SW 1271 (cell line): ENCODE measurements at regions not wholly inside any gene's neighbourhood (a gene's known extent, or its start where the extent isn't known, plus 50 kb on each side); places are given as distances from the start of the nearest gene placed in this dataset.

ENCODE experiments used
- DNase-seq, 2 experiments: peaks; one replicate each; lab custom pipeline; 2025; lab: John Stamatoyannopoulos, UW

DNA sequence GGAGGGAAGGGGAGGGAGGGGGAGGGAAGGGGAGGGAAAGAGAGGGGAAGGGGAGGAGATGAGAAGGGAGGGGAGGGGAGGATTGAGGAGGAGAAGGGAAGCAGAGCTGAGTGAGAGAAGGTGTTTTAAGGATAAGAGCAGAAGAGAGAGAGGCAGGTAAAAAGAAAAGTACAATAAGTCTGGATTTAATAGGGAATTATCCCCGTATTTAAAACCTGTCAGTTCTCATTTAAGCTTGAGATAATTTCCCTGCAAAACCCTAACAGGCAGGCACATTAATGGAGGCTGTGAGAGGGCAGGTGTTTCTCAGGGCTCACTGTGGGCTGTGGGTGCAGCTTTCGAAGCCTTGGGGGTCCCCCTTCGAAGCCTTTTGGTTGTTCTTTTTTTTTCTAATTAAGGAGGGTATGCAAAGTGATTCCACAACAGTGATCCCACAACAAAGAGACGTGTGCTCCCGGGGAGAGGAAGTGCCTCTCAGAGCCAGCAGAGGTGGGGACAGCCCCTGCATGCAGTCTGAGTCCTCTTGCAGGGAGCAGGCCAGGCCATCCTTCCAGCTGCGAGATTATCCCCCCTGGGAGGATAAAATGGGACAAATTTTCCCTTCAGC is 317.9 kb upstream of the IRX1 start:
- DNase-seq, result no peak

DNA sequence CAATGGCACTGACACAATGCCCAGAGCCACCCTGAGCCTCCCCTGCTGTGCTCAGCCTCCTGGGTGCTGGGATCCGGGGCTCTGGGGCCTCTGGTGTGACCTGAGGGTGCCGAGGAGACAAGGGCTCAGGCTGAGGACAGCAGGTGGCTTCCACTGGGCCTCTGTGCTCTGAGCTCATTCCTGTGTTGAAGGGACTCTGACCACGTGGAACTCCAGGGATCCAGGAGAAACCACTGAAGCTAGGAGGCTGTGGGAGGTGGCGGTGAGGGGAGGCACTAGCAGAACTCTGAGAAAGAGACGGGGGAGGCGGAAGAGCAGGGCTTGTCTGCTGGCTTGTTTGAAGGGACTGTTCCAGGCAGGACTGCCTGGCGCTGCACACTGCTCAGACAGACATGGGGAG is 318.7 kb upstream of the IRX1 start:
- no peak for DNase-seq

DNA sequence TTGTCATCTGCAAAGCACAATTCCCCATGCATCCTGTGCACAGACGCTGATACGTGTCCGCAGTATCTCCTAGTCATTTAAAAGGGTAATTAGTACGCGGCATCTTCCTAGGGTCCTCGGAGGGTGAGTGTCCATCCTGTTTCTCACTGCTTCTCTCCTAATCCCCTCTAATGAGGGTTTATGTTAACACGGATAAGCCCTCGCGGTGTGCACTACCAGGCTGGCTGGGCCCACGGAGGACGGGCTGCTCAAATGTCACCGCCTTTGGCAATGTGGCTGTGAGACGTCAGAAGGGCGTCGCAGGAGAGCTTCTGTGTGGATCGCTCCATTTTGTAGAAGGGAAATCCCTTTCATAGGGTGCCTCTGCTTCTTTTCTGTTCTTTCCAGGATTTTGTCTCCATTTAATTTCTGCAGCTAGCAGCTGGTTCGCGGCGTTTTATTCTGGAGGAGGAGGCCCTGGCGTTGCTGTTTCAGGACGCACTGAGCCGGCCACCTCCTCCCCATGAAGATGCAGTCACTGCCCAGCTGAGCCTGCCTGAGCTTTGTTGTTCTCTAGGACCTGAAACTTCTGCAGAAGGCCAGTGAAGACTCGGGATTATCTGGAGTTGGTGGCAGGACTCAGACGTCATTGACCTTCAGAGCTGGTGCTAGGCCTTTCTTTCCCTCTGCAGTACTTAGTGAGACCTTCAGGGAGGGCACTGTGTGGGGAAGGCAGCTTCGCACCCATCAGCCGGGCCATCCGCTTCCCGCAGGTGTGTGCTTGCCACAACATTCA is 326.1 kb upstream of the IRX1 start:
- no peak for DNase-seq

DNA sequence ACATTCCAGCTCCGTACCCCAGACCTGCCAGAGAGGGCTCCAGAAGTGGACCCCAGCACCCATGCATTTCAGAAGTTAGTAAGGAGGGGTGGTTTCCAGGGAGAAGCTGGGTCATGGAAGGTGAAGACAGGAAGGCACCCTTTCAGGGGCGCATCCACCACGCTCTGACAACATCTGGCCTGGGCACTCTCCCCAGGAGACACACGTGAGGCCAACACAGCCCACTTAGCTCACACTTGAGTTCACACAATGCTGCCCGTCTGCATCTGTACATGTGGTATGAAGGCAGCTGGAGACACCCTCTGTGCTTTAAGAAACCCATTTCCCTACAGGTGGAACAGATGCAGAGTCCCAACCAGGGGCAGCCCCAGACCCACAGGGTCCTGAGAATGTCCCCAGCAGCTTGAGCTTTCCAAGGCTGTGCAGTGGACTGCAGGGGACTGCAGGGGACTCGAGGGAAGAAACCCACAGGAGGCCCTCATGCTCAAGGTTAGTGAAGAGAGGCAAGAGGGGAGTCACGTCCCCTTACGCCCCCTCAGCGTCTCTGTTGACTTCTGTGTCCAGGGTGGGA is 326.8 kb upstream of the IRX1 start:
- no peak for DNase-seq

DNA sequence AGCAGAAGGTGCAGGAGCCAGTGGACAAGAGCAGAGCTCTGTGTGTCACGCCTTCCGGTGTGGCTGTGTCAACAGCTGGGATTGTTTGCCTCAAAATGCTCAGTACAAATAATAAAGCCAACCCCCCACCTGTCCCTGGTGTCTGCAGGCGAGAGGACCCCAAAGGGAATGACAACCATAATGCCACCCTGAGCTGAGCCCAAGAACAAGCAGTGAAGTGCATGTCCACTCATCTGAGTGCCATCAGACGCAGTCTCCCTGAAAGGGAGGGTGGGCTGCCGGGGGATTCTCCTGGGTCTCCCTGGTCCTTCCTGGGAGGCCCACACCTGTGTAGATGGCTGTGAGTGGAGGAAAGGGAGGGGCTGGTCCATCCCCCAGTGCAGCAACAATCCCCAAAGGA is 328.8 kb upstream of the IRX1 start:
- no peak for DNase-seq

DNA sequence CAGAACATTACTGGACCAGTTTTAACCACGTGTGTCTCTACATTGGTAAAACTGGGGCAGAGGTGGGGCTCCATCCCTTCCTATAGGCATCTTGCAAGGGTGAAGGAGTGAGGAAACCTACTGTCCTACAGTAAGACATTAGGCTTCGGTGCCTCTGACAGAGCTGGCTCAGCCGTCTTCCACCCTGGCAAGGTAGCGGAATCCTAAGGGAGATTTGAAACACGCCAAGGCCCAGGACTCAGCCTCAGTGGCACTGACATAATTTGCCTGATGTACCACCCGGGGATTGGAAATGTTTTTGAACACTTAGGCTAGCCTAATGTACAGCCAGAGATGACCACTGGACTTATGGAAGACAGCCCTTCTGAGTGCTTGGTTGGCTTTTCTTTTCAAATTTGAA is 329.7 kb upstream of the IRX1 start:
- DNase-seq, result no peak

DNA sequence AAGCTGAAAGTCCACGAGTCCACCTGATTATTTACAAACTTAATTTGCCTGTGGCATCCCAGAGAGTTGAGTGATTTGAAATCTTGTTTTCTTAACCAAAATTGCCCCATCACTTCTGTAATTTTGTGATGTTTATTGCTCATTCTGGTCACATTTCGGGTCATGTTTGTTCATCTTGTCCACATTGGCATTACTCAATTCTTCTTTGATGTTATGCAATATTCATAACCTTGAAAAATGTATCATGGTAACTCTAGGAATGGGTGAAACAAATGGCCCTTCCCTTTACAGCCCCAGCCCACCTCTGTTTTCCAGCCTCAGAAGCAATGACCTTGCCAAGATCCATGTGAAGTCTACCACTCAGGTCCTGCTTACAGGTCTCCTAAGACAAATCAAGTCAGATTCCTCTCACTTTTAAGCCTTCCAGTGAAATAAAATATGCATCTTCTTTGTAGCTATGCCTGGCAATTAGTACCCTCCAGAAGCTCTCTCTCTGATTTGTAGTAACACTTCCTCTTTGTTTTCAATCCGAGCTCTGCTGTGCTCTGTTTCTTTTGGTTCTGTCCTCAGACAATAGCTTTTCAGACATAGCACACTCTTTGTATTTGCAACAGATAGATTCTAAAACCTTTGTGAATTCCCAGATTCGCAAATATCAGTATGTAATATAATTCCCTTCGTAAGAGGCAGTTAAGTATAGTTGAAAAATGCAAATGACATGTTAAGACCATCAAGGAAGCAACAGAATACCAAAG is 330.3 kb upstream of the IRX1 start:
- no peak for DNase-seq

DNA sequence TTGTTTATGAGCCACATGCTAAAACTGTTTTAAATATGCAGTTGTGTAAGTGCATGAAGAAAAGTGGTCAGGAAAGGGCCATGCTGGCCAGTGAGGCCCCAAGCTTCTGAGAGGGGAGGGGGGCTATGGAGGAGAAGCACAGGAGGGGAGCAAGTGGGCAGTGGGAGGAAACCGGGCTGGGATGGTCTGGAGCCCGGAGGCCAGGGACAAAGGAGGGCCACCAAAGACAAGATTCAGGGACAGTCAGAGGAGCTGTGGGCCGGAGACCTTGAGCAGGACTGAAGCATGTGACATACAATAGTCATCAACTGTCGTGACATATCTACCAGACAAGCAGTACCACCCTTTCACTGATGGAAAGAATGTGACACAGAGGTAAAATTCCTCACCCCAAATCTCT is 333.2 kb upstream of the IRX1 start:
- no peak for DNase-seq

DNA sequence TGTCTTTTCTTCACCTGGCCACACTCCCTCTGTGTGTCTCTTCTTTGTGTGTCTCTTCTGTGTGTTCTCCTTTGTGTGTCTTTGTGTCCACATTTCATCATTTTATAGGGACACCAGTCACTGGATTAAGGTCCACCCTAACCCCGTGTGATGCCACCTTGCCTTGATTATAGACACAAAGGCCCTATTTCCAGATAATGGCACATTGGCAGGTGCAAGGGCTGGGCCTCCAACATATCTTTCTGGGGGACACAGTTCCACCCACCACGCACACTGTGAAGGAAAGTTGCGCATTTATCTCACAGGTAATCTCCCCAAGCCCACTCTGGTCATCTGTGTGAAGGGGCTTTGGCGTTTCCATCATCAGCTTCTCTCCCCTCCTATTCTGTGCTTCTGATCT is 334.6 kb upstream of the IRX1 start:
- DNase-seq, result no peak

DNA sequence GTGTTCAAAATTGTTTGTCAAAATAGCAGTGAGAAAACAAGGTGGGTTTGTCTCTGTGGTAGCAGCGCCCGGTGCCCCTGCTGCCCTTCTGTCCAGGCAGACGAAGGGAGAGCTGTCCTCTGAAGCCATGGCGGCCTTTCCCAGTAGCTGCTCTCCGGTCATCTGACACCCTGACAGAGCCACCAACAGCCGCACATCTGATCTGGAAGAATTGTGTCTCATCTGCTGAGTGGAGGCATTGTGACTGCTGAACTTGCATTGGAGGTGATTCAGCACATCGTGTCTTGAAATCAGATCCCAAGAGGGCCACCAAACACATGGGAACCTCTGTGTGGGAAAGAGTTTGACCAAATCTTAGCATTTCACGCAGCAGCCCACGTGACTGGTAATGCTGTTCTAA is 337.6 kb upstream of the IRX1 start:
- DNase-seq, result no peak

DNA sequence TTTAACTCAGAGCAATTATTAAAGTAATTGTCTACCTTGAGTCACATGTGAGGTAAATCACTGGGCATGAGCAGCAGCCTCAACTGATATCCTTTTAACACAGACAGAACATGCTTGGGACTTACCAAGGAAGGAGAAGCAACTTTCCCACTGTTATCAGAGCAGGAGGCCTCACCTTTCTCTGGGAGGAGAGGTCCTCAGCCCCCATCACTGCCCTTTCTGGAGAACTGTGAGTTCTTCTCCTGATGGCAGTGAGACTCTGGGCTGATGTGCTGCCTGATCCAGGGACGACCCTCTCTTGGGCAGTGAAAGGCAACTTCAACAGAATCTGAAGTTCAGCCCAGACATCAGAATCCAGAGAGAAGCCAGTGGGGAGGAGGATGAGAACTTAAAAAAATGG is 343.4 kb upstream of the IRX1 start:
- no peak for DNase-seq

DNA sequence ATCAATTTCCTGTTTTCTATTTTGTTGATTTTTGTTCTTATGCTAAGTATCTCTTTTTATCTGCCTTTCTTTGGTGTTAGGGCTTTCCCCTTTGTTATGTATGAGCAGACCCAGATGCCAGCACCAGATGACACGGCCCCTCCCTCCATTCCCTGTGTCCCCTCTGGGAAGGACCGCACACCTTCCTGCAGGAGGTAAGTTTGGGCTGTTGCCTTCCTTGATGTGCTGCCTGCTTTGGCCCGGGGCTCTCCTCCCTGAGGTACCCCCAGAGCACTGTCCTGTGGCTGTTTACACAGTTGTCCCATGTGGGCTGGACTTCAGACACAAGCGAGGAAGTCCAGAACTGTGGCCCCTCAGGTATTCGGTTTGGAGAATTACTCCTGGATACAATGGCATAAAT is 343.8 kb upstream of the IRX1 start:
- no peak for DNase-seq

DNA sequence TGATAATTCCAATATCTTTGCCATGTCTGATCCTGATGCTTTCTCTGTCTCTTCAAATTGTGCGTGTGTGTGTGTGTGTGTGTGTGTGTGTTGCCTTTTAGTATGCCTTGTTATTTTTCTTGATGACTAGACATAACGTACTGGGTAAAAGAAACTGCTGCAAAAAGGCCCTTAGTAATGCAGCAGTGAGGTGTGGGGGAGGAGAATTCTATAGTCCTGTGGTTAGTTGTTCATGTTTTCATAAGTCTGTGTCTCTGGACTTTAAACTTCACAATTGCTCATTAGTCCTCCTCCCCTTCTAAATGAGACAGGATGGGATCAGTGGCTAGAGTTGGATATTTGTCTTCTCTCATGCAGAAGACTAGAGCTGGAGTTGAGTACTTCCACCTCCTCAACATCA is 346.2 kb upstream of the IRX1 start:
- DNase-seq, result no peak

DNA sequence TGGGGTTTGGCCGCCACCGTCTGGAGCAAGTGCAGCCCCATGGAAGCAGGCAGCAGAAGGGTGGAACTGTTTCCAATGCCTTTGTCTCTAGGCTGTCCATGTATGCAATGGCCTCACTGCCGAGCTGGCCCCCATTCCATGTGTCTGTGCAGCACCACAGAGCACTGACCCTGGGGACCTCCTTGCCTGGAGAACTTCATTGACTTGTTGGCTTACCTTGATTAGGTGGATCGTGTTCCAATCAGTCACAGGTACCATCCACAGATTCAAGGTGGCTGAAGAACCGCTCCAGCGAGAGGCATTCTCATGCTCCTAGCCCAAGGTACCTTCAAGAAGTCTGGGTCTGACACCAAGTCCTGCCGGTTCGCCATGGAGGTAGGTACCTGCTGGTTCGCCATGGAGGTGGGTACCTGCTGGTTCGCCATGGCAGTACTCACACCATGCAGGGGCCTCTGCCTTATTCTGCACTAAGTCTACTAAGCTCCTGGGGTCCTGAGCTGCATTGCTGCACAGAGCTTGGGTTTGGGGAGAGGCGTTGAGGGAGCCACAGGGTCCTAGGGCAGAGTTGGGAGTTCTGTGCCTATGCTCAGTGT is 358.3 kb upstream of the IRX1 start:
- DNase-seq, result no peak

DNA sequence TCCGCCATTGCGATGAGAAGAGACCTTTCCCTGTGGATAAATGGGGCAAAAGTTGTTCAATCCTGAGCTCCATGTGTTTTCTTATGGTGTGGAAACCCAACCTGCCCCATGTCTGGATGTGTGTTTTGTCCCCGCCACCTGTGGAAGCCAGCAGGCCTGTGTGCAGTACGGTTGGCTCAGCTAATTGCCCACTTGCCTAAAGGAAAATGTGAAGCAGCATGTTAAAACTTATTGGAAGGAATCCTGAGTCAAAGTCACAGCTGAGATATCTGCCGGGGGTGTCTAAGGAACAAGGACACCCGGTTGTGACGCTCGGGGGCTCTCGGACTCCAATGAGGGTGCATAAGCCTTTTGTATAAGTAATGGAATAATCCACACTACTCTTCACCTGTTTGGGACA is 361.1 kb upstream of the IRX1 start:
- DNase-seq, result no peak

DNA sequence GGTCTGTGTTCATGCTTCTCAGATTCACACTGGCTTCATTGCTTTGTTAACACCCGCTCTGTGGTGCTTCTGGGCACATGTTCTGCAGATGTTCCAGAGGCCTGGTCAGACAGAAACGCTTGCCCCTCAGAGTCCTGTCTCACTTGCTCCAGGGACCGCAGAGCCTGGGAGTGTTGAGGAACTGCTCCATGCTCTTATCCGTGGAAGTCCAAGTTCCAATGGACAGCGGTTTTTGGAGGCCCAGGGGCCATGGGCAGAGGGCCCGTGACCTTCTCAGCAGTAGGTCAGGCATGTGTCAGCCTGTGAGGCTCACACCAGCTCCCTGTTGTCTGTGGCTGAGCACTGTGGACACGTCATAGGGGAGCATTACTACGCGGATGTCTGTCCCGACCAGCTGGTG is 364.7 kb upstream of the IRX1 start:
- DNase-seq, result no peak

DNA sequence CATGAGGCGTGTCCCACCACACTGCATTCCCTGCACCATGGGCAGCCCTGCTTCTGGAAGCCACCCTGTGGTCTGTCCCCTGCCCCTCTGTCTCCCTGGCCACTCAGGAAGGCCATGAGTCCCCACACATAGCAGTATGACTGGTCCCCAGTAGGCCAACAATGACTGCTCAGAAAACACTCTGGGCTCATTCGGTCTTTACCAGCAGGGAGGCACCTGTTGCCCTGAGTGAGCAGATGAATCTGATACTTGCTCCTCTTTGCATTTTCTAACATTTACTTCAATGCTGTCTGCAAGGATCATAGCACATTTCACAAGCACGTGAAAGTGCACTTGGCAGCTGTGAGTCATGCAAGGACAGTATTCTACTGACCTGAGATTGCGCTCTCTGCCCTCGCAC is 365.4 kb upstream of the IRX1 start:
- DNase-seq, result no peak

DNA sequence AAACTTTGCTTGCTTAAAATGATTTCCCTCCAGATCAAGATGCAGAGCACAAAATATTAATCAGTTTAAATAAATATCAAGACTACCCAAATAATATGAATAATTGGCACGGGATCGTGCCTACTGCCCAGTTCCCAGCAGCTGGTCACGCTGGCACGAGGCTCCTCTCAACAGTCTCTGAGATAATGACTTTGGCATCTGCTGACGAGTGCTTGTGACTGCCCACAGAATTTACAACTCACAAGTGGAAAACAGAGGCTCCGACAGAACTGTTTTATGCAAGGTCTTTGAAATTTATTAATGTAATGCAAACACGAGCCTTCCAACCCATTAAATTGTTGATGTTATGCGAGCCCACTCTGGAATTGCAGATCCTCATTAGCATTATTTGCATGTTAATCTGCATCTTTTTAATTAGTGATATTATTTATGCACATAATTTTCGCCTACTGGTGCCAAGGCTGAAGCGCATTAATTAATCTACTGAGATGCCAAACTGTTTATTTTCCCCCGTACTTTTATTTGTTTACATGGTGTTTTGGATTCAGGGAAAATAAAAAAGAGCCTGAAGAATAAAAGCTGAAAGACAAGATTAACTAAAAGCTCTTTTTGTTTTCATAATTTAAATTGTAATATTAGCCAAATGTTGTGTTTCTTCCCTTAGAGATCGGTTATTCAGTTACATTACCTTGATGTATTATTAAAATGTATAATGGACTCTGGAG is 369.3 kb upstream of the IRX1 start:
- DNase-seq, result no peak

DNA sequence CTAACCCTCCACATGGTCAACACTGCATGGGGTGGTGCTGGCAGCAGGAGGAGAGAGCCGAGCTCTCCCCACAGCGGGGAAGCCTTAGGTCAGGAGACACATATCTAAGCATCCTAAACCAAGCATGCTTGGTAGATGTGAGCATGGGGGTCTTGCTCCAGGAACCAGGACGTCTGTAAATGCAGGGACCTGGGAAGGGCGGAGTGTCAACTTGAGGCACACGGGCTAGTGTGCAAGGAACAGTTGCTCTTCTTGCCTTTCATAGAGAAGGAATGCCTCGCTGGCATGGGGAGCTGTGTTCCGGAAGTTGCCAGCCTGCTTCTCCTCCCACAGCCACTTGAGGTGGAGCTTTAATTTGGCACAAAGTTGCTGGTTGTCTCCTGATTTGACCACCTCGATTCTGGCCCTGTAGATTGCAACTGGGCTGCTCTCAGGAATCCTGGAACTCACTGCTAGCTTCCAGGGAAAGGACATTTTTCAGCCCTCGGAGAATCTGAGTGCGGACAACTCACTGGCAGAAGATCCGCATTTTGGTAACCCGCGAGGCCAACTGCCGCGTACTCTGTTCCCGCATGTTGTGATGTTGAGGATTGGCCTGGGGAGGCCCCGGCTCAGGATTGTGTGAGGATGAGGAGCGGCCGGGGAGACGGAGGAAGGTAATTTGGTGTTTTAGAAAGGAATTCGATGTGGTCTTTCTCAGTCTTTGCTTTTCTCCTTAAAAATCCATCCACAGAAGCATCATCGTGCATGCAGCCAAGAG is 370.3 kb upstream of the IRX1 start:
- DNase-seq, result no peak

DNA sequence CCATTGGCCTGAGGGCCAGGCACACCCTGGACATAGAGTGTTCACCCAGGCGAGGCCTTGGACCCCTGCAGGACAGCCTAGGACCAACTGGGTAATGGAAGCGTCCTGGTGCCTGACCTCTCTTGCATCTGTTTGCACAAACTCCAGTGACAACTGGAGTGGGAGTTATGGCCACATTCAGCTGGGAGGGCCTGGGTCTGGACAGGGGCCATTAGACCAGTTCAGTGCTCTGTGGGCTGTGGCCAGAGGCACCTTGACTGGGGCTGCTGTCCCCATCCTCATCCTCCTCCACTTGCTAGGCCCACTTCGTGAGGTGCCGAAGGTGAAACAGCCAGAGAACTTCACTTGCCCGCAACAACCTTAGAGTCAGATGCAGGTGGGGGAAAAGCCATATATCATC is 372.7 kb upstream of the IRX1 start:
- no peak for DNase-seq

DNA sequence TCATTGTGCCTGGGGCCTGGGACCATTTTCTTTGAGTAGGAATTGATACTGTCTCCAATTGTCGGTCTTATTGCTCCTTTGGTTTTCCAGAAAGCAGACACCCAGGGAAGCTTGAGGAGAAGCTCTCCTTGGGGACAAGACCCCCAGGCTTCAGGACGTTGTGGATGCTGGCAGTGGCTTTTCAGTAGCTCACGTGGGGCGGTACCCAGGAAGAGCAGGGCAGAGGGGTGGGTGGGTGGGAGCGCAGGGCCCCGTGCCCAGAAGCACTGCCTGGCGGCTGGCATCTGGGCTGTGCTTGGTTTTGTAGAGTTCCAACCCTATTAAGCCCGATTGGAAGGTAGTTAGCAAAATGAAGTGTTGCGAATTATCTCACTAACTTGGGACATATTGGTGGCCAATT is 374.2 kb upstream of the IRX1 start:
- DNase-seq, result no peak
